ENCODE measurements at regions not wholly inside any gene's neighbourhood (a gene's known extent, or its start where the extent isn't known, plus 50 kb on each side); places are given as distances from the start of the nearest gene placed in this dataset.

DNA sequence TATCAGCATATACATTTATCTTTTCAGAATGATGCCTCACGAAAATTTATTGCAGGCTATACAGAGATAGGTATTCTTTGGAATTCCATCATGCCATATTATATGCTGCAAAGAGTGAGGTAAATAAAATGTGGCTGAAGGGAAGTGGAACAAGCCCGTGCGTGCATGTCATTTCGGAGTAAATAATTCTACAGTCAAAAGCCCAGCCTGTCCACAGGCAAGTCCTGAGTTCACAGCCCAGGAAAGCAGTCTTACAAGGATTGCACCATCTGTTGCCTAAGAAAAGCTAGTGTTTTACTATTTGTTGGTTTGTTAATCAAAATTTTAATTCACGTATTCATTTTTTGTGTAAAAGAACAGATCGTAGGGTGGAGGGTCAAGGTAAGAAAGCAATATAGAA is 292.4 kb upstream of the AKR1E2 start:
- TF ChIP-seq POLR2A (IDR thresholded peaks at IDR 0.05), result no peak
- no peak for TF ChIP-seq CTCF (IDR thresholded peaks at IDR 0.05 in 4 of 5, conservative IDR thresholded peaks at IDR 0.05 in 1 of 5)
